HUES48 (cell line): ENCODE measurements at regions not wholly inside any gene's neighbourhood (a gene's known extent, or its start where the extent isn't known, plus 50 kb on each side); places are given as distances from the start of the nearest gene placed in this dataset.
A peak's percentile ranks its signal among the peaks of the same experiment; 100 is the strongest.

Experiments
- H3K27ac ChIP-seq: one replicate; pipeline ENCODE4 v1.7.0; 2013; ENCODE audit warnings: low read depth, low read length, inconsistent platforms
- H3K27me3 ChIP-seq: 2 replicates; pipeline ENCODE4 v1.6.1; 2013; ENCODE audit warnings: mild to moderate bottlenecking, low read length; ENCODE audit not compliant: control insufficient read depth, insufficient read depth
- H3K36me3 ChIP-seq: 2 replicates; pipeline ENCODE4 v1.6.1; 2013; ENCODE audit warnings: low read length; ENCODE audit not compliant: control insufficient read depth, insufficient read depth
- H3K4me1 ChIP-seq: 2 replicates; pipeline ENCODE4 v1.6.1; 2013; ENCODE audit warnings: mild to moderate bottlenecking, low read length; ENCODE audit not compliant: control insufficient read depth, insufficient read depth
- H3K4me3 ChIP-seq: 2 replicates; pipeline ENCODE4 v1.5.1; 2013; ENCODE audit warnings: mild to moderate bottlenecking, low read depth, low read length
- H3K9ac ChIP-seq: 2 replicates; pipeline ENCODE4 v1.6.1; 2013; ENCODE audit warnings: mild to moderate bottlenecking, low read depth, low read length, moderate library complexity
- H3K9me3 ChIP-seq: 2 replicates; pipeline ENCODE4 v1.6.1; 2013; ENCODE audit warnings: low read length; ENCODE audit not compliant: control insufficient read depth, insufficient read depth

DNA sequence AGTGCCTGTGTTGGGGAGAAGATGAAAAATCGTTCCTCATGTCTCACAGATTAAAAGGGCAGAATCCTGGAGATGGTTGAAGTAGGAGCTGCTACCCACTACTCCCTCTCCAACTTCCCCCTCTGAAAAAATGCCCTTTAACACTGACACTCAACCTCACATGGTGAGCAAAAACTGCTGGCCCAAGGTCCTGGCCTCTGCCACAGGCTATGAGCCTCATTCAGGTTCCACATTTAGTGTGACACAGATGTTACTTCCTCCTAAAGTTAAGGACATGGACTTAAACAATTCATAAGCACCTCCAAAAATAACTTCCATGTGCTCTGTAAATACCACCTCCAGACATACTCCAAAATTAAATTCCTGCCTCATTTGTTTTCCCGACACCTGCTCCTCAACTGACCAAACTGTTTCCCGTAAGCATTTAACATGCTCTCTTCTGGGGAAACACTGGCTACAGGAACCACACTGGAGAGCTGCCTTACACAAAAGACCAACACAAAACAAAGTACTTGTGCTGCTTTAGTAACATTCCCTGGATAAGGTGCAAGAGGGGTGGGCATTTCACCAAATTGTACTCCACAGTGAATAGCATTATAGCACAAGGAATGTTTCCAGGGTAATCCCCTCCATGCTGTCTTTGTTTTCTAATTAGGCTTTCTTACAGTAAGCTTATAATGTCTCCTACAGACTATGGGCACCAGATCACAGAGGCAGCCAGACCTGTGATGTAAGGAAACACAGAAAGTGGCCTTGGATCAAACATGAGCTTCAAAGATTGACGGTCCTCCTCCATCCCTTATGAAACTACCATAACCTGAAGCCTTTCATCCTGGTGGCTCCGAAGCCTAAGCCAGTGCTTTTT is 57.0 kb downstream of the PHLDA1 start:
- Histone ChIP-seq H3K4me3 (no peak overlapping the region), H3K4me1 (peaks cover 28% of the 10 kb centered on the region), H3K9me3 (no peaks in the 10 kb centered on the region), H3K9ac (no peak overlapping the region), H3K27me3 (no peaks in the 10 kb centered on the region), H3K27ac (peak overlapping the region; percentile 2), H3K36me3 (no peaks in the 10 kb centered on the region)

DNA sequence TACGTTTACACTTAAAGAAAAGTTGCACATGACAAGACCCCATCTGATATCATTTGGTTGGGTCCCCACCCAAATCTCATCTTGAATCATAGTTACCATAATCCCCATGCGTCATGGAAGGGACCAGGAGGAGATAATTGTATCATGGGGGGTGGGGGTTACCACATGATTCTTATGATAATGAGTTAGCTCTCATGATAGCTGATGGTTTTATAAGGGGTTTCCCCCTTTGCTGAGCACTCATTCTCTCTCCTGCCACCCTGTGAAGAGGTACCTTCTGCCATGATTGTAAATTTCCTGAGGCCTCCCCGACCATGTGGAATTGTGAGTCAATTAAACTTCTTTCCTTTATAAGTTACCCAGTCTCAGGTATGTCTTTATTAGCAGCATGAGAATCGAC is 60.3 kb downstream of the PHLDA1 start:
- Histone ChIP-seq H3K27ac (no peak overlapping the region), H3K4me1 (peaks cover 20% of the 10 kb centered on the region), H3K4me3 (no peak overlapping the region), H3K36me3 (no peaks in the 10 kb centered on the region), H3K27me3 (no peaks in the 10 kb centered on the region), H3K9me3 (no peaks in the 10 kb centered on the region), H3K9ac (no peak overlapping the region)

DNA sequence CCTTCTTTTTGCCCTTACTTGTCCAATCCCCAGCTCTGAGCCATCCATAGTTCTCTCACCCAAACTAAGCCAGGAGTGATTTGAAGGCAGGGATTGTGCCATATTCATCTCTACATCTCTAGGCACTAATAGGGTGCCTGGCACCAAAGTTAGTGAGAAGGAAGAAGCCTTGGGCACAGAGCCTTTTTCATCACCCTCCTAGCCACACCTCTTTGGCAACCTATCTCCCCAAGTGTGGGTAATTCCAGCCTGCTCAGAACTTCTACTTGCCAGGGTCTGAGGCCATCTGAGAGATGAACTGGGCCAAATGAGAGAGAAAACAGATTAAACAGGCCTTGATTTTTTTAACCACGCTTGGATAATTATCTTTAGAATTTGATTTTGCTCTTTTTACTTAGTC is 61.3 kb downstream of the PHLDA1 start:
- Histone ChIP-seq H3K27me3 (no peaks in the 10 kb centered on the region), H3K9ac (no peak overlapping the region), H3K27ac (peak overlapping the region; percentile 74), H3K4me3 (no peak overlapping the region), H3K9me3 (no peaks in the 10 kb centered on the region), H3K4me1 (peaks cover 20% of the 10 kb centered on the region), H3K36me3 (no peaks in the 10 kb centered on the region)

DNA sequence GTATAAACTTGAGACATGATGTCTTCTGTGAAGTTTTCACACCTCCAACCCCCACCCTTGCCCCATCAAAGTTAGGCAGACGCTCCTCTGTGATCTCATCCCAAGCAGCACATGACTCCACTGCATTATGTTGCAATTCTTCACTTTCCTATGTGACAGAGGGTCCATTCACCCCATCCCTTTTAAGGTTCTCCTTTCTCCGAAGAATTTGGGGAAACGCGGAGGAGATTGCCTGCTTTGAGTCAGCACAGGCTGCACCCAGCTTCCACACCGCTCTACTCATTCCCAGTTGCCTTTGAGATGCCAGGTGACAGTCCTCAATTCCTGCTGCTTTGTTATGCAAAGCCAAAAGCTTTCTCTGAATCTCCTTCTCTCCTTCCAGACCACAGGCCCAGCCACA is 61.8 kb downstream of the PHLDA1 start:
- Histone ChIP-seq H3K36me3 (no peaks in the 10 kb centered on the region), H3K4me1 (peaks cover 20% of the 10 kb centered on the region), H3K4me3 (no peak overlapping the region), H3K9me3 (no peaks in the 10 kb centered on the region), H3K27me3 (no peaks in the 10 kb centered on the region), H3K27ac (peak overlapping the region; percentile 74), H3K9ac (no peak overlapping the region)

DNA sequence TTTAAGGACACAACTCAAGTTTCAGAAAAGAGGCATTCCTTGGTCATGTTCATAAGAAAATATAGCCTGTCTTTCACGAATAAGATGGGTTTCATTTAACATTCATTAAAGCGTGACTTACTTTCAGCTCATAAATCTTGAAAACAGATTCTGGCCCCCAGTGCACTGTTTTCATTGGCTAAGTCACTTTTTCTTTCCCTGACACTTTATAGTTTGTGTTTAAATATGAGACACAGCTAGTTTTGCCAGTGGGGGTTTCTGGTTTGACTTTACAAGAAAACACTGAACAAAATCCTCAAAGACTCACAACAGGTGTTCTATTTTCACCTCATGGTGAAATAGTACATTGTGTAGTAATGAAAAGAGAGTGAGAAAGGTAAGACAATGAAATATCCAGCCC is 65.9 kb downstream of the PHLDA1 start:
- no peak overlapping the region for H3K9ac ChIP-seq

DNA sequence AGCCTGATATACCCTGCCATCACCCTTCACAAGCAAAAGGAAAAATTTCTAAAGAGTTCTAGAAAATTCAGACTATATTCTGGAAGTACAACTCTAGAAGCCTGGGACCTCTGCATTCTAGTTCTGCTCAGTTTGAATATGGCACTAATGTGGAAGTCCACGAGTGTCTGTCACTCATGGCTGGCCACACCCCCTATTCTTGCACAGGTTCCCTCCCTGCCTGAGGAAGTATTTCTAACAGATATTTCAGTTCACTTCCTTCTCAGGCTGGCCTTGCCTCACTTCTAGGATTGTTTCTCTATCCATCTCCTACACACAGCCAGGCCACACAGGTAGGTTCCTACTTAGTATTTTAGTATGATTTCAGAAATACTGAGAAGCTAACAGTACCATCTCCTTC is 67.4 kb downstream of the PHLDA1 start:
- Histone ChIP-seq H3K27ac (no peak overlapping the region), H3K4me1 (peaks cover 22% of the 10 kb centered on the region), H3K36me3 (no peaks in the 10 kb centered on the region), H3K4me3 (no peak overlapping the region), H3K9ac (no peak overlapping the region), H3K9me3 (no peaks in the 10 kb centered on the region), H3K27me3 (no peaks in the 10 kb centered on the region)

More for the DNA sequence above, 65.9 kb downstream of the PHLDA1 start:
- no peak overlapping the region for H3K4me3 ChIP-seq
- H3K9me3 ChIP-seq, result no peaks in the 10 kb centered on the region
- no peaks in the 10 kb centered on the region for H3K27me3 ChIP-seq
- peaks cover 22% of the 10 kb centered on the region for H3K4me1 ChIP-seq
- no peaks in the 10 kb centered on the region for H3K36me3 ChIP-seq
- H3K27ac ChIP-seq, result no peak overlapping the region

DNA sequence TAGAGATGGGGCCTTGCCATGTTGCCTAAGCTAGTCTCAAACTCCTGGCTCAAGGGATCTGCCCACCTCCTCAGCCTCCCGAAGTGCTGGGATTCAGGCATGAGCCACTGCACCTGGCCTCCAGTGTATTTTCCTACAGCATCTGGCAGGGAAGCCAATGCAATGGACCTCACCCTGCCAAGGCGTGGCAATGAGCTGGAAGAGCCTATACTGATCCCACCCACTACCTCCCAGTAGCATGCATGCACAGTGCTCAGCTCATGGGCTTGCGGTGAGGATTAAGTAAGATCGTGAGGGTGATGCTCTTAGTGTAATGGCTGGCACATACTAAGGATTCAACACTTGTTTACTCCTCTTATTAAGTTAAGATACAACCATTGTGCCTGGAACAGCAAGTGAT is 69.7 kb downstream of the PHLDA1 start:
- H3K9me3 ChIP-seq, result no peaks in the 10 kb centered on the region
- H3K9ac ChIP-seq, result no peak overlapping the region
- peaks cover 32% of the 10 kb centered on the region for H3K4me1 ChIP-seq
- no peak overlapping the region for H3K27ac ChIP-seq
- H3K27me3 ChIP-seq, result no peaks in the 10 kb centered on the region
- no peaks in the 10 kb centered on the region for H3K36me3 ChIP-seq
- no peak overlapping the region for H3K4me3 ChIP-seq

DNA sequence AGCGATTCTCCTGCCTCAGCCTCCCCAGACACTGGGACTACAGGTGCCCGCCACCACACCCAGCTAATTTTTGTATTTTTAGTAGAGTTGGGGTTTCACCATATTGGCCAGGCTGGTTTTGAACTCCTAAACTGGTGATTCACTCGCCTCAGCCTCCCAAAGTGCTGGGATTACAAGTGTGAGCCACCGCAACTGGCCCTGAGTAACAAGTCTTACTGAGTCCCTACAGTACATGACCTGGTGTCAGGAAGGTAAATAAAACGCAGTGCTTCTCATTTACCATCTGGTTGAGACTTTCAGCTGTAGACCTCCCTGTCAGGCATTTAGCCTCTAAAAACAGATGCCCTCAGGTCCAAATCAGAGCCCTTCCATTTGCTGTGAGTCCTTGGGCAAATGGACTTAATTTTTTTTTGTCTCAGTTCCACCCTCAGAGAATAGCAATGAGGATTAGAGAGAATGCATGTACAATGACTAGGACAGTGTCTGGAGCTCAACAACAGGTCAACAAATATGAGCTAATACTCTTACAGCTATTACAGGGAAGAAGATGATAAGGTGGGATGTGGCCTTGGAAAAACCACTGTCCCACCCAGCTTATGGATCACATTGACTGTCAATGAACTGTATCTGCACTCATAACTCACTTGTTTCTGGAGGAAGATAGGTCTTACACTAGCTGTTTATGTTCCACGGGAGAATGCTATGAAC is 70.5 kb downstream of the PHLDA1 start:
- no peak overlapping the region for H3K4me3 ChIP-seq
- no peaks in the 10 kb centered on the region for H3K27me3 ChIP-seq
- no peak overlapping the region for H3K27ac ChIP-seq
- H3K36me3 ChIP-seq, result no peaks in the 10 kb centered on the region
- no peak overlapping the region for H3K9ac ChIP-seq
- no peaks in the 10 kb centered on the region for H3K9me3 ChIP-seq
- peaks cover 32% of the 10 kb centered on the region for H3K4me1 ChIP-seq

DNA sequence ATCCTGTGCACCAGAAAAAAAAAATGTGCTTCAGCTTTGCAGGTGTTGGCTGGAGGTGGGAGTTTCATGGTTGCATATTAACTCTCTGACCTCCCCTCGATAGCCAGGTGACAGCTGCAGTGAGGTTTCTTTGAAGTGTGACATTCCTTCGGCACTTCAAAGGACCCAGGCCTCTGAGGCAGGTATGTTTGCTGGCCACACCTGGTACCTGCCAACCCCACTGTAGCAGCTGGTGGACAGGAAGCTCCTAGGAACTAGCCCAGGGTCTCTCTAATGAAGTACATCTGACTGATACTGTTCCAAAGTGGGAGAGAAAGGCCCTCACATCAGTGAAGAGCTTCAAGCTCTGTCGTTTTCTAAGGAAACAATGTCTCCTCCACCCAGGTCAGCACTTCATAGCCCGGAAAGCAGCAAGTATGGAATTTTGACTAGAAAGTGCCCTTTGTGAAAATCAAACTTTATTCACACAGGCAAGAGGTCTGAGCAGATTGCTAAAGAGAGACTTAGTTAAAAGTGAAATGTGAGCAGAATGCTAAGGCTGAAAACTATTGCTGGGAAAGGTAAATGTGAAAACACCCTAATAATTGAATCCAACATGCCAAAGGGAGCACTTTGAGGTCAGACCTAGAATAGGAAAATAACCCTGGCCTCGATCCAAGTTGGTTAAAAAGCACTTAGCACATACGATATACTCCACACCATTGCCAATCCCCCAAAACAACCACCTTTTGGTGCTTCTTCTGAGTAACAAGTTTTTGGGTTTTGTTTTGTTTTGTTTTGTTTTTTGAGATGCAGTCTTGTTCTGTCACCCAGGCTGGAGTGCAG is 71.3 kb downstream of the PHLDA1 start:
- peak overlapping the region; percentile 94 for H3K27ac ChIP-seq
- H3K4me3 ChIP-seq, result no peak overlapping the region; the same call in 1 of the 2 replicates
- no peaks in the 10 kb centered on the region for H3K9me3 ChIP-seq
- H3K36me3 ChIP-seq, result no peaks in the 10 kb centered on the region
- H3K4me1 ChIP-seq, result peaks cover 36% of the 10 kb centered on the region
- H3K27me3 ChIP-seq, result no peaks in the 10 kb centered on the region
- no peak overlapping the region for H3K9ac ChIP-seq

DNA sequence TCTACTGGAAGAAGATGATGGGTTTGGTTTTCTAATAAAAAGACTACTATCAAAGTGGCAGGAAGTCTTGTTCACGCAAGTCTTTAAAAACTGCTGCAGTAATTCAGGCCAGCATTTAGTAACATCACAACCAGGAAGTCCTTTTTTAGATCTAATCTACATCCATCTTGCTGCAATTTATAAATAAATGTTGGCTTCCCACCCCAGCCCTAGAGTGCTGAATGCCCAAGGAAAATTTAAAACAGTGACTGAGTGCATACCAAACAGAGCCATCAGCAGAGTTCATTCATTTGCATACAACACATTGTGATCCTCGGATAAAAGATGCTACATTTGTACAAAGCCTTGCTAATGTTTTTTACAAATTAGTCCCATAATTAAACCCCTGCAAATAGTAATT is 72.1 kb downstream of the PHLDA1 start:
- Histone ChIP-seq H3K4me1 (peaks cover 41% of the 10 kb centered on the region), H3K27ac (peak overlapping the region; percentile 94), H3K36me3 (no peaks in the 10 kb centered on the region), H3K9ac (peak overlapping the region; percentile 57), H3K27me3 (no peaks in the 10 kb centered on the region), H3K9me3 (no peaks in the 10 kb centered on the region), H3K4me3 (peak overlapping the region; percentile 40)
